DOHH2 (cell line): ENCODE measurements at regions not wholly inside any gene's neighbourhood (a gene's known extent, or its start where the extent isn't known, plus 50 kb on each side); places are given as distances from the start of the nearest gene placed in this dataset.

Source experiments
- H3F3A ChIP-seq: fragments of 200-600 bp; sonication (generic), shearing (Covaris generic); 2 replicates; pipeline ENCODE4 v1.6.0; 2016; ENCODE audit warnings: antibody characterized with exemption, mild to moderate bottlenecking; ENCODE audit not compliant: control insufficient read depth, insufficient read depth
- H3K27ac ChIP-seq: fragments of 200-600 bp; sonication (generic); 2 replicates; pipeline ENCODE4 v1.5.1; 2014; ENCODE audit warnings: low read depth, mild to moderate bottlenecking, low read length, moderate library complexity
- H3K27me3 ChIP-seq: fragments of 200-600 bp; sonication (generic); 2 replicates; pipeline ENCODE4 v1.6.1; 2014; ENCODE audit warnings: mild to moderate bottlenecking, low read length, mixed read lengths; ENCODE audit not compliant: control insufficient read depth
- H3K36me3 ChIP-seq: fragments of 200-600 bp; sonication (generic); 2 replicates; pipeline ENCODE4 v1.6.1; 2014; ENCODE audit warnings: mild to moderate bottlenecking, low read length, moderate library complexity, mixed read lengths; ENCODE audit not compliant: control insufficient read depth
- H3K4me1 ChIP-seq: fragments of 200-600 bp; sonication (generic); 2 replicates; pipeline ENCODE4 v1.6.1; 2014; ENCODE audit warnings: mild to moderate bottlenecking, low read length, mixed read lengths; ENCODE audit not compliant: control insufficient read depth
- H3K4me2 ChIP-seq: fragments of 200-600 bp; sonication (generic); 2 replicates; pipeline ENCODE4 v1.6.0; 2014; ENCODE audit warnings: mild to moderate bottlenecking, low read length, moderate library complexity
- H3K4me3 ChIP-seq: fragments of 200-600 bp; sonication (generic); 2 replicates; pipeline ENCODE4 v1.5.1; 2014; ENCODE audit warnings: mild to moderate bottlenecking, low read length, mixed read lengths
- H3K79me2 ChIP-seq: fragments of 200-600 bp; sonication (generic); 2 replicates; pipeline ENCODE4 v1.6.1; 2014; ENCODE audit warnings: mild to moderate bottlenecking, low read length, mixed read lengths; ENCODE audit not compliant: control insufficient read depth
- H3K9me2 ChIP-seq: fragments of 200-600 bp; sonication (generic); replicated peaks from 2 replicates; pipeline ENCODE4 v1.6.1; 2014; ENCODE audit warnings: mild to moderate bottlenecking, low read length, mixed read lengths; ENCODE audit not compliant: control insufficient read depth
- H3K9me3 ChIP-seq: fragments of 200-600 bp; sonication (generic); 2 replicates; pipeline ENCODE4 v1.6.1; 2014; ENCODE audit warnings: antibody characterized with exemption, low read length, mixed read lengths; ENCODE audit not compliant: control insufficient read depth, insufficient read depth
- H4K20me1 ChIP-seq: fragments of 200-600 bp; sonication (generic); 2 replicates; pipeline ENCODE4 v1.6.0; 2014; ENCODE audit warnings: low read depth, mild to moderate bottlenecking, antibody characterized with exemption, low read length, moderate library complexity; ENCODE audit not compliant: control insufficient read depth, insufficient read depth
- EZH2phosphoT487 ChIP-seq: fragments of 200-600 bp; sonication (generic); IDR thresholded peaks from 2 replicates; pipeline ENCODE4 v1.6.1; 2017; ENCODE audit warnings: borderline replicate concordance, mild to moderate bottlenecking, antibody characterized with exemption, low read length, moderate library complexity, mixed read lengths
- TF ChIP-seq, protein P1 (sequence below): fragments of 200-600 bp; sonication (generic); IDR thresholded peaks from one replicate; pipeline ENCODE4 v1.5.1; 2014; ENCODE audit warnings: antibody characterized with exemption, mild to moderate bottlenecking, low read depth, low read length; ENCODE audit not compliant: poor library complexity, severe bottlenecking

DNA sequence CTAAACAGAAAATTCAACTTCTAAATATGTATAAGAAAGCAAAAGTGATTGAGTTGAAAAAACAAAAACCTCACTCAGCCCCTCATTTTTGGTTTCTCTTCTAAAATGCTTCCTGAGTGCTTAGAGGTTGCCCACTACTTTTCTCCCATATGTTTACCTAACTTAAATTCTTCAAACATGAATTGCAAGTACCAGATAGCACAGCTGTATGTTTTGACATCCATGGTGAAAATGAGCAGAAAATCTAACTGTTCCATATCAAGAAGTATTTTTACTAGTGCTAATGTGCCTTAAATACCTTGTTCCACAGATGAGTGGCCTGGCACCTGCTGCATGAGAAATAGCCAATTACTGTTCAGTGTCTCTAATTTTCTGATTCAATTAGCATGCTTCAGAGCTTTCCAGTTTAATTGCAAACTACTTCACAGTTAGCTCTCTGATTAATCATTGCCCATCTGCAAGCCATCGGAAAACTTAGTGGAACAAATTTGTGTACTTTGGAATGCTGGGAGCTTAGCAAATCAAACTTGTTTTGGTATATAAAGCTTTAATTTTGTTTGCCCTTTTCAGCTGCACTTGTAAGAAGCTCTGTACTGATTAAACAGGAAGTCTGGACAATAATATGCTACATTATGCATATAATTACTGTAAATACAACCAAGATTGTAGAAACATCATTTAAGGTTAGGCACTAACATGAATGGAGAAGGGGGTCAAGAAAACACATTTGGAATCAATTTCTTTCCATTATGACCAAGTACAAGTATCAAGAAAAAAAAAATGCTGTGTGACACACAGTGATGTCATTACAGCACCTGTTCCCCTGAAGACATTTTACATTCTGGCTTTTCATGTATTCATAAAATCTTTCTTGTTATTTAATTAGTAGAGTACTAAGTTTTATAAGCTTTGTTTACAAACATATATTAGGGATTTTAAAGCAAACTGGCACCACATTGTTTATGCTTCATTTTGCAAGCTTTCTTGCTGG is 65.6 kb downstream of the POU5F2 start:
- Histone ChIP-seq H3K79me2 (no peaks in the 10 kb centered on the region), H3K27me3 (no peaks in the 10 kb centered on the region), H3K4me1 (peaks cover 5% of the 10 kb centered on the region; the same call in 1 of the 2 replicates), H3F3A (no peaks in the 10 kb centered on the region), H4K20me1 (no peaks in the 10 kb centered on the region), H3K9me2 (no peaks in the 10 kb centered on the region), H3K4me2 (no peak overlapping the region), H3K9me3 (no peaks in the 10 kb centered on the region), H3K36me3 (no peaks in the 10 kb centered on the region), H3K27ac (no peak overlapping the region), H3K4me3 (no peak overlapping the region)
- TF ChIP-seq EZH2phosphoT487: no peak
- TF ChIP-seq, protein P1, sequence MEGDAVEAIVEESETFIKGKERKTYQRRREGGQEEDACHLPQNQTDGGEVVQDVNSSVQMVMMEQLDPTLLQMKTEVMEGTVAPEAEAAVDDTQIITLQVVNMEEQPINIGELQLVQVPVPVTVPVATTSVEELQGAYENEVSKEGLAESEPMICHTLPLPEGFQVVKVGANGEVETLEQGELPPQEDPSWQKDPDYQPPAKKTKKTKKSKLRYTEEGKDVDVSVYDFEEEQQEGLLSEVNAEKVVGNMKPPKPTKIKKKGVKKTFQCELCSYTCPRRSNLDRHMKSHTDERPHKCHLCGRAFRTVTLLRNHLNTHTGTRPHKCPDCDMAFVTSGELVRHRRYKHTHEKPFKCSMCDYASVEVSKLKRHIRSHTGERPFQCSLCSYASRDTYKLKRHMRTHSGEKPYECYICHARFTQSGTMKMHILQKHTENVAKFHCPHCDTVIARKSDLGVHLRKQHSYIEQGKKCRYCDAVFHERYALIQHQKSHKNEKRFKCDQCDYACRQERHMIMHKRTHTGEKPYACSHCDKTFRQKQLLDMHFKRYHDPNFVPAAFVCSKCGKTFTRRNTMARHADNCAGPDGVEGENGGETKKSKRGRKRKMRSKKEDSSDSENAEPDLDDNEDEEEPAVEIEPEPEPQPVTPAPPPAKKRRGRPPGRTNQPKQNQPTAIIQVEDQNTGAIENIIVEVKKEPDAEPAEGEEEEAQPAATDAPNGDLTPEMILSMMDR: no peak

DNA sequence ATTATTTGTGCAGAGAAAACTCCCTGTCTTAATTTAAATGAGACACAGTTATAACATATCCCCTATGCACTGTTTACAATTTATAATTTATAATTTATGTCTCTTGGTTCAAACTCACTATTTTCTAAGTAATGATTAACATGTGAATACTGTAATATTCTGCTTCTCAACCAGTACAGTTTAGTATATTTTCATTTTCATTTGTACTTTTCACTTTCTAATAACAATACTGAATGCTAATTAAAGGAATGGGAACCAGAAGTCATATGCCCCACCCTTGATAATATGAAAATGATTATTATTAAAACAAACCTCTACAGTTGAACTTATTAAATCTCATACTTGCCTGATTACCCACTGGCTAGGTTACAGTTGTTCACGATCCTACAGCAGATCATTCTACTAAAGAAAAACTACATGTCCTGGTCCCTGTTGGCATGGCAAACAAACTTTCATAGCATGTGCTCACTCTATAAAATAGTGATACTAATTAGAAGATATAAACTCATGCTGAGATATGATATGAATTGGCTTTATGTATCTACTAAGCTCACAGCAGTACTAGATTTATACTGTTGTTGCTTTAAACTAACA is 66.4 kb downstream of the POU5F2 start:
- no peaks in the 10 kb centered on the region for H4K20me1 ChIP-seq
- no peak overlapping the region for H3K27ac ChIP-seq
- H3K9me2 ChIP-seq: no peaks in the 10 kb centered on the region
- no peaks in the 10 kb centered on the region for H3K9me3 ChIP-seq
- H3K36me3 ChIP-seq: no peaks in the 10 kb centered on the region
- peaks cover 5% of the 10 kb centered on the region; the same call in 1 of the 2 replicates for H3K4me1 ChIP-seq
- no peaks in the 10 kb centered on the region for H3F3A ChIP-seq
- H3K4me3 ChIP-seq: no peak overlapping the region
- H3K27me3 ChIP-seq: no peaks in the 10 kb centered on the region
- no peak for TF ChIP-seq EZH2phosphoT487
- TF ChIP-seq, protein P1: no peak
- H3K4me2 ChIP-seq: no peak overlapping the region
- no peaks in the 10 kb centered on the region for H3K79me2 ChIP-seq

DNA sequence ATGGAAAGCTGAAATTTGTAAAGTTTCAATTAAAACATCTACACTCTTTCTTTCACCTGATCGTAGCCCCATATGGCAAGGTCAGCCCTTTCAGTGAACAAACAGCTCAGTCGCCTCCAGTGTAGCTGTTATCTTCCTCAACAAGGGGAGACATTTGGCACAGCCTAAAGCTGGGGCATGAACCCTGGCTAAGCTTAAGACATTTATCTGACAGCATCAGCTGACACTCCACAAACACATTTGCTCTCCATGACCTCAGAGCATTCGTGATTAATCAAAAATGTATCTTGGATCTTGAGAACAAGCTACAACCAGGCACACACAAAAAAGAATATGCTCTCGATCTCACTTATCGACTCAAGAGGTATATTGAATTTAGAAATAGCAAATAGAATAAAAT is 67.3 kb downstream of the POU5F2 start:
- no peak overlapping the region for H3K4me2 ChIP-seq
- H3K4me3 ChIP-seq: no peak overlapping the region
- no peaks in the 10 kb centered on the region for H3K79me2 ChIP-seq
- no peak overlapping the region for H3K27ac ChIP-seq
- no peaks in the 10 kb centered on the region for H4K20me1 ChIP-seq
- H3K4me1 ChIP-seq: peaks cover 5% of the 10 kb centered on the region; the same call in 1 of the 2 replicates
- H3F3A ChIP-seq: no peaks in the 10 kb centered on the region
- TF ChIP-seq EZH2phosphoT487: no peak
- TF ChIP-seq, protein P1: no peak
- no peaks in the 10 kb centered on the region for H3K9me3 ChIP-seq
- no peaks in the 10 kb centered on the region for H3K9me2 ChIP-seq
- no peaks in the 10 kb centered on the region for H3K36me3 ChIP-seq
- H3K27me3 ChIP-seq: no peaks in the 10 kb centered on the region
